HepG2 (cell line): ENCODE measurements at regions not wholly inside any gene's neighbourhood (a gene's known extent, or its start where the extent isn't known, plus 50 kb on each side); places are given as distances from the start of the nearest gene placed in this dataset.

Experiments used
- ATAC-seq: fragments of 200-7000 bp; cut with Tn5 transposase; 3 replicates; pipeline ENCODE4 v1.9.1; 2020; ENCODE audit warnings: mild to moderate bottlenecking, moderate library complexity
- BruUV-seq: library from RNA; stranded (reverse); fragments of 400-500 nt; replicated peaks from 2 replicates; lab custom pipeline; 2021; lab: Mats Ljungman, UMichigan
- CTCF ChIA-PET: fragments of 300-600 bp; formaldehyde crosslinking; extraction: SDS; loops from one replicate; lab custom pipeline; 2021; ENCODE audit warnings: low total read pairs, inconsistent platforms, low intra/inter-chr PET ratio; lab: Yijun Ruan, JAX
- POLR2A ChIA-PET: fragments of 350-600 bp; sonication (Branson Sonifier 250); formaldehyde crosslinking; loops from one replicate; lab custom pipeline; 2020; ENCODE audit warnings: antibody characterized with exemption, inconsistent platforms; lab: Yijun Ruan, JAX
- DNase-seq: peaks from one replicate; pipeline ENCODE4 v3.0.0-alpha.2; 2015; ENCODE audit warnings: low spot score
- FAIRE-seq: peaks from 3 replicates; lab custom pipeline; 2011; peaks lifted over from hg19 to GRCh38; lab: Jason Lieb, UNC
- H2AFZ ChIP-seq: one replicate; pipeline ENCODE4 v1.6.1; 2011; ENCODE audit warnings: low read length, inconsistent platforms
- H3K27ac ChIP-seq: fragments of 300-600 bp; 3 replicates; pipeline ENCODE4 v1.8.0; 2011; ENCODE audit warnings: mixed run types, mild to moderate bottlenecking, mixed read lengths, low read length, inconsistent platforms; ENCODE audit not compliant: insufficient read depth; ENCODE audit errors: extremely low read length
- H3K27me3 ChIP-seq, 2 experiments: fragments of 200-600 bp in 1 of 2; 2 replicates in 1 of 2; 3 replicates in 1 of 2; pipeline versions ENCODE4 v1.6.0 to v1.8.0; 2011; ENCODE audit warnings: low read length in 2 of 2, mild to moderate bottlenecking in 2 of 2, moderate library complexity in 2 of 2, inconsistent platforms in 1 of 2; ENCODE audit not compliant: insufficient read depth in 2 of 2, control insufficient read depth in 1 of 2
- H3K36me3 ChIP-seq, 2 experiments: fragments of 200-600 bp in 1 of 2; replicated peaks in 1 of 2; 2 replicates in 1 of 2; 3 replicates in 1 of 2; pipeline versions ENCODE4 v1.5.1 to v1.8.0; 2011; ENCODE audit warnings: low read length in 2 of 2, inconsistent platforms in 1 of 2; ENCODE audit not compliant: insufficient read depth in 2 of 2, control insufficient read depth in 1 of 2
- H3K4me1 ChIP-seq: 2 replicates; pipeline ENCODE4 v1.5.1; 2012; ENCODE audit warnings: low read length, inconsistent platforms; ENCODE audit not compliant: insufficient read depth
- H3K4me2 ChIP-seq: 2 replicates; pipeline ENCODE4 v1.6.0; 2011; ENCODE audit warnings: low read depth, low read length, inconsistent platforms
- H3K4me3 ChIP-seq, 3 experiments: fragments of 200-600 bp in 1 of 3; sonication (generic), shearing (Covaris generic) in 1 of 3; replicated peaks in 1 of 3; 2 replicates each; pipeline ENCODE4 v1.5.1; 2011 to 2016; ENCODE audit warnings: low read length in 3 of 3, inconsistent platforms in 2 of 3, low read depth in 2 of 3, mild to moderate bottlenecking in 2 of 3, control low read depth in 1 of 3, mixed read lengths in 1 of 3; ENCODE audit not compliant: insufficient read depth in 1 of 3
- H3K79me2 ChIP-seq: one replicate; pipeline ENCODE4 v1.6.1; 2011; ENCODE audit warnings: low read length, inconsistent platforms; ENCODE audit not compliant: insufficient read depth
- H3K9ac ChIP-seq: 2 replicates; pipeline ENCODE4 v1.6.0; 2011; ENCODE audit warnings: mild to moderate bottlenecking, low read depth, low read length, inconsistent platforms; ENCODE audit not compliant: insufficient read depth
- H3K9me3 ChIP-seq: 2 replicates; pipeline ENCODE4 v1.5.1; 2012; ENCODE audit warnings: mild to moderate bottlenecking, low read length
- H4K20me1 ChIP-seq: 2 replicates; pipeline ENCODE4 v1.6.0; 2011; ENCODE audit warnings: inconsistent platforms, mild to moderate bottlenecking, low read length, moderate library complexity; ENCODE audit not compliant: insufficient read depth
- BRF2 ChIP-seq: sonication (generic); formaldehyde crosslinking; IDR thresholded peaks from 2 replicates; pipeline ENCODE4 v1.8.1; 2022; ENCODE audit warnings: mild to moderate bottlenecking, missing genetic modification reagents
- CENPX ChIP-seq: sonication (generic); formaldehyde crosslinking; IDR thresholded peaks from 2 replicates; pipeline ENCODE4 v1.9.0; 2021; ENCODE audit warnings: mild to moderate bottlenecking, missing genetic modification reagents, moderate library complexity
- FOXK2 ChIP-seq: fragments of 450-650 bp; IDR thresholded peaks from 2 replicates; pipeline ENCODE4 v1.6.1; 2016
- MED8 ChIP-seq: sonication (generic); formaldehyde crosslinking; IDR thresholded peaks from 2 replicates; pipeline ENCODE4 v1.8.1; 2023; ENCODE audit warnings: mild to moderate bottlenecking, missing genetic modification reagents; ENCODE audit not compliant: insufficient replicate concordance
- PHF8 ChIP-seq: sonication (generic); formaldehyde crosslinking; IDR thresholded peaks from 2 replicates; pipeline ENCODE4 v1.5.0; 2020; ENCODE audit warnings: missing genetic modification reagents
- ZBTB46 ChIP-seq: sonication (generic); formaldehyde crosslinking; IDR thresholded peaks from 2 replicates; pipeline ENCODE4 v1.4.0; 2020; ENCODE audit warnings: mild to moderate bottlenecking, missing genetic modification reagents, borderline replicate concordance
- ZBTB7A ChIP-seq: sonication (generic); formaldehyde crosslinking; IDR thresholded peaks from 2 replicates; pipeline ENCODE4 v1.8.0; 2022; ENCODE audit warnings: mild to moderate bottlenecking, missing genetic modification reagents
- ZNF138 ChIP-seq: sonication (generic); formaldehyde crosslinking; IDR thresholded peaks from 2 replicates; pipeline ENCODE4 v1.5.0; 2020; ENCODE audit warnings: mild to moderate bottlenecking, low read depth, missing genetic modification reagents
- ZNF256 ChIP-seq: sonication (generic); formaldehyde crosslinking; conservative IDR thresholded peaks from 2 replicates; pipeline ENCODE4 v1.4.0; 2020; ENCODE audit warnings: missing genetic modification reagents
- ZNF275 ChIP-seq: sonication (generic); formaldehyde crosslinking; IDR thresholded peaks from 2 replicates; pipeline ENCODE4 v1.8.0; 2022; ENCODE audit warnings: missing genetic modification reagents, mild to moderate bottlenecking, inconsistent platforms, borderline replicate concordance
- ZNF276 ChIP-seq: sonication (generic); formaldehyde crosslinking; IDR thresholded peaks from 2 replicates; pipeline ENCODE4 v1.4.0; 2020; ENCODE audit warnings: mild to moderate bottlenecking, low read depth, missing genetic modification reagents
- ZNF513 ChIP-seq: sonication (generic); formaldehyde crosslinking; conservative IDR thresholded peaks from 2 replicates; pipeline ENCODE4 v1.5.0; 2020; ENCODE audit warnings: missing genetic modification reagents
- ZNF629 ChIP-seq: sonication (generic); formaldehyde crosslinking; conservative IDR thresholded peaks from 2 replicates; pipeline ENCODE4 v1.5.0; 2020; ENCODE audit warnings: missing genetic modification reagents
- ZNF790 ChIP-seq: sonication (generic); formaldehyde crosslinking; IDR thresholded peaks from 2 replicates; pipeline ENCODE4 v1.8.0; 2022; ENCODE audit warnings: missing genetic modification reagents, mild to moderate bottlenecking, borderline replicate concordance
- WGBS: methylation state at CpG from one replicate; pipeline ENCODE4 v1.1.6; 2017; ENCODE audit warnings: low lambda C conversion rate; 5-methylcytosine and 5-hydroxymethylcytosine counted together
- in situ Hi-C: cut with HindIII; loops from 2 replicates; pipeline ENCODE4 v1.10.0; 2017; ENCODE audit warnings: low pct_unique_long_range_greater_than_20kb; ENCODE audit not compliant: extremely low pct_ligation_motif_present
- intact Hi-C: fragments of 100-400 bp; cut with micrococcal nuclease; formaldehyde crosslinking; loops from one replicate; pipeline ENCODE4 v1.10.0; 2022; ENCODE audit not compliant: unreplicated experiment

- no peak for TF ChIP-seq ZNF138 (CRISPR knock-in tag)
- TF ChIP-seq CENPX (CRISPR knock-in tag): no peak
- no peak for TF ChIP-seq ZNF513 (CRISPR knock-in tag)
These were observed 208.3 kb downstream of the GXYLT1 start (continued) for GRCh38 chr12:41936333-41936732.

GRCh38 chr12:41935911-41936310 is 208.8 kb downstream of the GXYLT1 start:
- Histone ChIP-seq H3K27me3 (peaks cover 0 to 3% of the 10 kb centered on the region in 2 experiments; a peak in 2 of 5 replicates), H2AFZ (no peak overlapping the region), H3K4me1 (no peaks in the 10 kb centered on the region), H3K9ac (no peak overlapping the region), H3K4me2 (no peak overlapping the region), H3K79me2 (no peaks in the 10 kb centered on the region), H3K27ac (no peak overlapping the region), H3K36me3 (no peaks in the 10 kb centered on the region), H3K4me3 (no peak overlapping the region), H3K9me3 (no peaks in the 10 kb centered on the region), H4K20me1 (no peaks in the 10 kb centered on the region)
- CTCF ChIA-PET: no interaction called here
- no peak for TF ChIP-seq ZNF790 (CRISPR knock-in tag)
- TF ChIP-seq ZNF629: no peak
- no peak for TF ChIP-seq ZNF275 (CRISPR knock-in tag)
- TF ChIP-seq ZNF256 (CRISPR knock-in tag): no peak
- no peak for TF ChIP-seq ZBTB7A (CRISPR knock-in tag)
- TF ChIP-seq BRF2 (CRISPR knock-in tag): no peak
- TF ChIP-seq PHF8 (CRISPR knock-in tag): no peak
- TF ChIP-seq FOXK2: no peak
- TF ChIP-seq ZBTB46 (CRISPR knock-in tag): no peak
- TF ChIP-seq ZNF276: no peak
- no peak for TF ChIP-seq MED8 (CRISPR knock-in tag)
- FAIRE-seq: no peak
- in situ Hi-C loops: no loop called here
- WGBS: 10% methylated on average over 3 of the region's 3 CpGs
- no peak for DNase-seq
- POLR2A ChIA-PET: no interaction called here
- no peak for ATAC-seq
- no TSS peak for BruUV-seq
- intact Hi-C loops: loop anchor here (5.0 kb wide), 1 partner anchor 659 kb away; no protein-coding TSS in a partner anchor
